SJSA1 (cell line): ENCODE measurements at regions not wholly inside any gene's neighbourhood (a gene's known extent, or its start where the extent isn't known, plus 50 kb on each side); places are given as distances from the start of the nearest gene placed in this dataset.

Source experiments
- DNase-seq, 2 experiments: peaks; one replicate each; pipeline ENCODE4 v3.0.0-alpha.2; 2015 to 2020; ENCODE audit warnings: low spot score in 2 of 2, low read depth in 1 of 2
- H3K27ac ChIP-seq: fragments of 250-450 bp; sonication (Bioruptor Pico); 2 replicates; pipeline ENCODE4 v1.5.1; 2020; ENCODE audit warnings: mild to moderate bottlenecking, moderate library complexity
- H3K27me3 ChIP-seq: fragments of 250-450 bp; sonication (Bioruptor Pico); replicated peaks from 2 replicates; pipeline ENCODE4 v1.5.1; 2020; ENCODE audit warnings: mild to moderate bottlenecking, moderate library complexity
- H3K36me3 ChIP-seq: fragments of 250-450 bp; sonication (Bioruptor Pico); 2 replicates; pipeline ENCODE4 v1.5.1; 2020; ENCODE audit warnings: mild to moderate bottlenecking
- H3K4me1 ChIP-seq: fragments of 250-450 bp; sonication (Bioruptor Pico); replicated peaks from 2 replicates; pipeline ENCODE4 v1.6.1; 2021; ENCODE audit warnings: mild to moderate bottlenecking
- H3K4me3 ChIP-seq: fragments of 250-450 bp; sonication (Bioruptor Pico); 2 replicates; pipeline ENCODE4 v1.5.1; 2020; ENCODE audit warnings: mild to moderate bottlenecking
- H3K9me3 ChIP-seq: fragments of 250-450 bp; sonication (Bioruptor Pico); replicated peaks from 2 replicates; pipeline ENCODE4 v1.5.1; 2020; ENCODE audit warnings: mild to moderate bottlenecking

GRCh38 chr10:80697926-80698325 lies 160.2 kb downstream of the SH2D4B start:
- no peak overlapping the region for H3K27ac ChIP-seq

GRCh38 chr10:80699602-80700039 lies 161.9 kb downstream of the SH2D4B start:
- Histone ChIP-seq H3K4me1 (no peaks in the 10 kb centered on the region), H3K9me3 (no peaks in the 10 kb centered on the region), H3K4me3 (no peak overlapping the region), H3K27ac (no peak overlapping the region), H3K36me3 (no peaks in the 10 kb centered on the region), H3K27me3 (no peaks in the 10 kb centered on the region)
- peak; percentile 52 to 77 for DNase-seq

More at GRCh38 chr10:80697926-80698325, 160.2 kb downstream of the SH2D4B start:
- no peak for DNase-seq
- Histone ChIP-seq H3K4me3 (no peak overlapping the region), H3K4me1 (no peaks in the 10 kb centered on the region), H3K36me3 (no peaks in the 10 kb centered on the region), H3K9me3 (no peaks in the 10 kb centered on the region), H3K27me3 (no peaks in the 10 kb centered on the region)

- H3K27me3 ChIP-seq = no peaks in the 10 kb centered on the region
- no peak overlapping the region for H3K4me3 ChIP-seq
- no peaks in the 10 kb centered on the region for H3K4me1 ChIP-seq
- no peaks in the 10 kb centered on the region for H3K36me3 ChIP-seq
- H3K27ac ChIP-seq = no peak overlapping the region
- H3K9me3 ChIP-seq = no peaks in the 10 kb centered on the region
- no peak for DNase-seq
These were observed 162.6 kb downstream of the SH2D4B start for GRCh38 chr10:80700252-80700651.

- no peaks in the 10 kb centered on the region for H3K4me1 ChIP-seq
- H3K27ac ChIP-seq = no peak overlapping the region
- no peaks in the 10 kb centered on the region for H3K9me3 ChIP-seq
- no peaks in the 10 kb centered on the region for H3K36me3 ChIP-seq
- H3K4me3 ChIP-seq = no peak overlapping the region
- H3K27me3 ChIP-seq = no peaks in the 10 kb centered on the region
- DNase-seq = no peak
These were observed 163.2 kb downstream of the SH2D4B start for GRCh38 chr10:80700760-80701444.

GRCh38 chr10:80701706-80702105 lies 164.0 kb downstream of the SH2D4B start:
- no peak overlapping the region for H3K4me3 ChIP-seq
- no peaks in the 10 kb centered on the region for H3K36me3 ChIP-seq
- H3K9me3 ChIP-seq = no peaks in the 10 kb centered on the region
- H3K4me1 ChIP-seq = no peaks in the 10 kb centered on the region
- no peak for DNase-seq
- H3K27me3 ChIP-seq = no peaks in the 10 kb centered on the region
- no peak overlapping the region for H3K27ac ChIP-seq

- Histone ChIP-seq H3K27ac (no peak overlapping the region), H3K27me3 (no peaks in the 10 kb centered on the region), H3K36me3 (no peaks in the 10 kb centered on the region), H3K4me3 (no peak overlapping the region), H3K4me1 (no peaks in the 10 kb centered on the region), H3K9me3 (no peaks in the 10 kb centered on the region)
- no peak for DNase-seq
These were observed 164.4 kb downstream of the SH2D4B start for GRCh38 chr10:80702143-80702542.

GRCh38 chr10:80705899-80706298 lies 168.2 kb downstream of the SH2D4B start:
- no peaks in the 10 kb centered on the region for H3K36me3 ChIP-seq
- H3K27ac ChIP-seq = no peak overlapping the region
- DNase-seq = no peak
- H3K9me3 ChIP-seq = no peaks in the 10 kb centered on the region
- H3K4me3 ChIP-seq = no peak overlapping the region
- H3K4me1 ChIP-seq = no peaks in the 10 kb centered on the region
- H3K27me3 ChIP-seq = no peaks in the 10 kb centered on the region

- Histone ChIP-seq H3K27ac (no peak overlapping the region), H3K4me3 (no peak overlapping the region), H3K27me3 (no peaks in the 10 kb centered on the region), H3K9me3 (no peaks in the 10 kb centered on the region), H3K36me3 (no peaks in the 10 kb centered on the region), H3K4me1 (no peaks in the 10 kb centered on the region)
- no peak for DNase-seq
These were observed 170.5 kb downstream of the SH2D4B start for GRCh38 chr10:80708185-80708584.

- Histone ChIP-seq H3K27me3 (no peaks in the 10 kb centered on the region), H3K4me3 (no peak overlapping the region), H3K36me3 (no peaks in the 10 kb centered on the region), H3K9me3 (no peaks in the 10 kb centered on the region), H3K27ac (no peak overlapping the region), H3K4me1 (no peaks in the 10 kb centered on the region)
- DNase-seq = no peak
These were observed 171.1 kb downstream of the SH2D4B start for GRCh38 chr10:80708808-80709207.

GRCh38 chr10:80709866-80710265 lies 172.2 kb downstream of the SH2D4B start:
- H3K4me1 ChIP-seq = no peaks in the 10 kb centered on the region
- no peak for DNase-seq
- H3K36me3 ChIP-seq = no peaks in the 10 kb centered on the region
- H3K27me3 ChIP-seq = no peaks in the 10 kb centered on the region
- H3K9me3 ChIP-seq = no peaks in the 10 kb centered on the region
- no peak overlapping the region for H3K27ac ChIP-seq
- H3K4me3 ChIP-seq = no peak overlapping the region

GRCh38 chr10:80713398-80713928 lies 175.8 kb downstream of the SH2D4B start:
- Histone ChIP-seq H3K9me3 (no peaks in the 10 kb centered on the region), H3K4me3 (no peak overlapping the region), H3K4me1 (no peaks in the 10 kb centered on the region), H3K36me3 (no peaks in the 10 kb centered on the region), H3K27me3 (no peaks in the 10 kb centered on the region), H3K27ac (no peak overlapping the region)
- no peak for DNase-seq

GRCh38 chr10:80714566-80714965 lies 176.9 kb downstream of the SH2D4B start:
- Histone ChIP-seq H3K9me3 (no peaks in the 10 kb centered on the region), H3K27ac (no peak overlapping the region), H3K36me3 (no peaks in the 10 kb centered on the region), H3K4me1 (no peaks in the 10 kb centered on the region), H3K4me3 (no peak overlapping the region), H3K27me3 (no peaks in the 10 kb centered on the region)
- DNase-seq = no peak

GRCh38 chr10:80718024-80718423 lies 180.3 kb downstream of the SH2D4B start:
- no peak overlapping the region for H3K27ac ChIP-seq
- no peak overlapping the region for H3K4me3 ChIP-seq

GRCh38 chr10:80719935-80720334 lies 182.2 kb downstream of the SH2D4B start:
- no peak overlapping the region for H3K27ac ChIP-seq
- H3K9me3 ChIP-seq = no peaks in the 10 kb centered on the region
- H3K4me3 ChIP-seq = no peak overlapping the region
- no peak for DNase-seq
- no peaks in the 10 kb centered on the region for H3K36me3 ChIP-seq
- H3K27me3 ChIP-seq = no peaks in the 10 kb centered on the region
- H3K4me1 ChIP-seq = no peaks in the 10 kb centered on the region

More at GRCh38 chr10:80718024-80718423, 180.3 kb downstream of the SH2D4B start:
- DNase-seq = no peak
- Histone ChIP-seq H3K9me3 (no peaks in the 10 kb centered on the region), H3K27me3 (no peaks in the 10 kb centered on the region), H3K36me3 (no peaks in the 10 kb centered on the region), H3K4me1 (no peaks in the 10 kb centered on the region)

- Histone ChIP-seq H3K36me3 (no peaks in the 10 kb centered on the region), H3K4me3 (no peak overlapping the region), H3K27me3 (no peaks in the 10 kb centered on the region), H3K4me1 (no peaks in the 10 kb centered on the region), H3K27ac (no peak overlapping the region), H3K9me3 (no peaks in the 10 kb centered on the region)
- DNase-seq = no peak
These were observed 182.8 kb downstream of the SH2D4B start for GRCh38 chr10:80720549-80720948.
